ENCODE measurements at regions not wholly inside any gene's neighbourhood (a gene's known extent, or its start where the extent isn't known, plus 50 kb on each side); places are given as distances from the start of the nearest gene placed in this dataset.

- TF ChIP-seq CTCF (IDR thresholded peaks at IDR 0.05) (no peak), POLR2AphosphoS5 (IDR thresholded peaks at IDR 0.05) (no peak), POLR2A (IDR thresholded peaks at IDR 0.05) (no peak), EP300 (IDR thresholded peaks at IDR 0.05; ENCODE audit: low read depth) (no peak)
These were observed 488.6 kb downstream of the MRPL39 start for GRCh38 chr21:25118648-25119047.

All from transverse colon (tissue), 4 donors.